K562 (cell line): ENCODE measurements at regions not wholly inside any gene's neighbourhood (a gene's known extent, or its start where the extent isn't known, plus 50 kb on each side); places are given as distances from the start of the nearest gene placed in this dataset.

Experiments
- ATAC-seq: fragments of 200-7000 bp; cut with Tn5 transposase; 3 replicates; pipeline ENCODE4 v1.9.1; 2020; ENCODE audit warnings: moderate library complexity
- BruUV-seq: library from RNA; stranded (reverse); fragments of 400-500 nt; replicated peaks from 2 replicates; lab custom pipeline; 2021; lab: Mats Ljungman, UMichigan
- CTCF ChIA-PET: fragments of 300-600 bp; formaldehyde crosslinking; extraction: SDS; loops from one replicate; lab custom pipeline; 2021; ENCODE audit warnings: low intra/inter-chr PET ratio; lab: Yijun Ruan, JAX
- POLR2A ChIA-PET: fragments of 300-600, 350-650 bp; sonication (Branson Sonifier 250); formaldehyde crosslinking; extraction: SDS; loops from one replicate; lab custom pipeline; 2021; ENCODE audit warnings: antibody characterized with exemption, inconsistent platforms; lab: Yijun Ruan, JAX
- DNase-seq, 4 experiments: peaks; one replicate each; pipeline versions ENCODE4 v3.0.0 to v3.0.0-alpha.2; 2011 to 2018; ENCODE audit warnings: low spot score in 3 of 4, mixed read lengths in 3 of 4; ENCODE audit errors: extremely low read depth in 1 of 4
- FAIRE-seq: peaks from 2 replicates; lab custom pipeline; 2011; peaks lifted over from hg19 to GRCh38; lab: Jason Lieb, UNC
- H2AFZ ChIP-seq: 2 replicates; pipeline ENCODE4 v1.6.0; 2011; ENCODE audit warnings: low read depth, low read length, control low read depth, inconsistent platforms
- H3K27ac ChIP-seq: fragments of 200-600 bp; 3 replicates; pipeline ENCODE4 v1.8.0; 2011; ENCODE audit warnings: low read depth, mild to moderate bottlenecking, control low read depth, inconsistent platforms, low read length, moderate library complexity, mixed read lengths; ENCODE audit errors: extremely low read depth
- H3K27me3 ChIP-seq, 2 experiments: fragments of 300-600 bp in 1 of 2; 2 replicates in 1 of 2; 3 replicates in 1 of 2; pipeline versions ENCODE4 v1.6.0 to v1.8.0; 2011; ENCODE audit warnings: inconsistent platforms in 2 of 2, low read length in 2 of 2, mild to moderate bottlenecking in 1 of 2, mixed read lengths in 1 of 2, moderate library complexity in 1 of 2; ENCODE audit not compliant: control insufficient read depth in 2 of 2, insufficient read depth in 2 of 2
- H3K36me3 ChIP-seq: fragments of 300-600 bp; 3 replicates; pipeline ENCODE4 v1.8.0; 2011; ENCODE audit warnings: mild to moderate bottlenecking, low read length, inconsistent platforms; ENCODE audit not compliant: control insufficient read depth, insufficient read depth
- H3K4me1 ChIP-seq, 2 experiments: fragments of 200-600 bp in 1 of 2; replicated peaks in 1 of 2; 2 replicates in 1 of 2; 3 replicates in 1 of 2; pipeline versions ENCODE4 v1.5.1 to v1.8.0; 2011; ENCODE audit warnings: inconsistent platforms in 2 of 2, low read length in 2 of 2, mild to moderate bottlenecking in 1 of 2, mixed read lengths in 1 of 2, moderate library complexity in 1 of 2; ENCODE audit not compliant: control insufficient read depth in 2 of 2, insufficient read depth in 2 of 2
- H3K4me2 ChIP-seq: 2 replicates; pipeline ENCODE4 v1.6.1; 2011; ENCODE audit warnings: low read length, control low read depth, inconsistent platforms, mixed read lengths; ENCODE audit not compliant: insufficient read depth
- H3K4me3 ChIP-seq: fragments of 200-600 bp; sonication (generic), shearing (Covaris generic); 2 replicates; pipeline ENCODE4 v1.5.1; 2016; ENCODE audit warnings: control low read depth, inconsistent platforms
- H3K79me2 ChIP-seq: fragments of 200-600 bp; 3 replicates; pipeline ENCODE4 v1.8.0; 2011; ENCODE audit warnings: low read length, inconsistent platforms; ENCODE audit not compliant: control insufficient read depth, insufficient read depth
- H3K9ac ChIP-seq, 2 experiments: 2 replicates each; pipeline versions ENCODE4 v1.6.0 to v1.6.1; 2011; ENCODE audit warnings: low read depth in 2 of 2, low read length in 2 of 2, control low read depth in 1 of 2, inconsistent platforms in 1 of 2, mild to moderate bottlenecking in 1 of 2, mixed read lengths in 1 of 2; ENCODE audit not compliant: insufficient read depth in 1 of 2
- H3K9me1 ChIP-seq: one replicate; pipeline ENCODE4 v1.6.0; 2011; ENCODE audit warnings: inconsistent platforms, mild to moderate bottlenecking, low read length, moderate library complexity; ENCODE audit not compliant: control insufficient read depth, insufficient read depth
- H3K9me3 ChIP-seq: replicated peaks from 2 replicates; pipeline ENCODE4 v1.5.1; 2011; ENCODE audit warnings: low read depth, low read length, inconsistent platforms; ENCODE audit not compliant: control insufficient read depth, insufficient read depth
- H4K20me1 ChIP-seq: replicated peaks from 2 replicates; pipeline ENCODE4 v1.6.1; 2011; ENCODE audit warnings: low read length, inconsistent platforms, mixed read lengths; ENCODE audit not compliant: control insufficient read depth, insufficient read depth
- CREBBP ChIP-seq: IDR thresholded peaks from one replicate; pipeline ENCODE4 v1.6.1; 2012; ENCODE audit warnings: low read depth, mild to moderate bottlenecking, control low read depth, inconsistent platforms, low read length
- CREM ChIP-seq: IDR thresholded peaks from 2 replicates; pipeline ENCODE4 v1.6.1; 2014; ENCODE audit warnings: antibody characterized with exemption, low read depth
- CTBP1 ChIP-seq: fragments of 450-650 bp; IDR thresholded peaks from 2 replicates; pipeline ENCODE4 v1.6.1; 2016; ENCODE audit warnings: borderline replicate concordance
- FOS ChIP-seq: IDR thresholded peaks from 3 replicates; pipeline ENCODE4 v1.6.1; 2011; ENCODE audit not compliant: insufficient read length; ENCODE audit errors: extremely low read depth
- ILF3 ChIP-seq: fragments of 450-650 bp; IDR thresholded peaks from 2 replicates; pipeline ENCODE4 v1.6.1; 2018; ENCODE audit warnings: antibody characterized with exemption, mild to moderate bottlenecking, moderate library complexity, borderline replicate concordance
- MAFG ChIP-seq: fragments of 450-650 bp; conservative IDR thresholded peaks from 2 replicates; pipeline ENCODE4 v1.6.1; 2016; ENCODE audit warnings: missing genetic modification characterization, missing compliant biosample characterization
- MYBL2 ChIP-seq, 2 experiments: fragments of 450-650 bp in 1 of 2; sonication (generic) in 1 of 2; formaldehyde crosslinking in 1 of 2; IDR thresholded peaks; 2 replicates each; pipeline versions ENCODE4 v1.6.1 to v1.8.1; 2017 to 2022; ENCODE audit warnings: borderline replicate concordance in 1 of 2, inconsistent platforms in 1 of 2, low read depth in 1 of 2, mild to moderate bottlenecking in 1 of 2, missing genetic modification reagents in 1 of 2, moderate library complexity in 1 of 2
- POLR3A ChIP-seq: IDR thresholded peaks from 2 replicates; pipeline ENCODE4 v1.6.1; 2011; ENCODE audit warnings: borderline replicate concordance, mild to moderate bottlenecking, moderate library complexity; ENCODE audit not compliant: insufficient read length, insufficient read depth; ENCODE audit errors: extremely low read depth
- RBM34 ChIP-seq: fragments of 200-400 bp; formaldehyde crosslinking; IDR thresholded peaks from 2 replicates; pipeline ENCODE4 v1.6.1; 2018; ENCODE audit warnings: low read length, borderline replicate concordance; ENCODE audit not compliant: insufficient read depth
- SETDB1 ChIP-seq: IDR thresholded peaks from one replicate; pipeline ENCODE4 v1.6.1; 2012; ENCODE audit warnings: low read length, control low read depth, inconsistent platforms
- TAF7 ChIP-seq: fragments of 450-650 bp; IDR thresholded peaks from 2 replicates; pipeline ENCODE4 v1.6.1; 2016; ENCODE audit warnings: missing genetic modification characterization, missing compliant biosample characterization
- TAF9B ChIP-seq: fragments of 450-650 bp; IDR thresholded peaks from 2 replicates; pipeline ENCODE4 v1.6.1; 2018; ENCODE audit warnings: mild to moderate bottlenecking; ENCODE audit not compliant: partially characterized antibody
- ZNF316 ChIP-seq: fragments of 450-650 bp; IDR thresholded peaks from 2 replicates; pipeline ENCODE4 v1.6.1; 2016
- ZNF77 ChIP-seq: fragments of 250-450 bp; sonication (Bioruptor Pico); IDR thresholded peaks from 2 replicates; pipeline ENCODE4 v1.5.0; 2020
- WGBS: fragments of 100-300 bp; shearing (Covaris generic); methylation state at CpG from one replicate; pipeline ENCODE4 v1.1.6; 2016; ENCODE audit warnings: low coverage, mixed read lengths; ENCODE audit not compliant: insufficient coverage; ENCODE audit errors: missing lambda C conversion rate; 5-methylcytosine and 5-hydroxymethylcytosine counted together
- in situ Hi-C: fragments of 300-500 bp; cut with MboI; formaldehyde crosslinking; loops from 4 replicates; pipeline ENCODE4 v1.15.0; 2018; ENCODE audit warnings: inconsistent platforms, mixed read lengths
- intact Hi-C: fragments of 100-400 bp; cut with micrococcal nuclease; formaldehyde crosslinking; loops from 2 replicates; pipeline ENCODE4 v1.14.2; 2022
- TF ChIP-seq, protein P1 (sequence below): fragments of 250-450 bp; sonication (Bioruptor Pico); IDR thresholded peaks from 2 replicates; pipeline ENCODE4 v1.8.0; 2021; ENCODE audit warnings: moderate library complexity, mild to moderate bottlenecking, inconsistent platforms

DNA sequence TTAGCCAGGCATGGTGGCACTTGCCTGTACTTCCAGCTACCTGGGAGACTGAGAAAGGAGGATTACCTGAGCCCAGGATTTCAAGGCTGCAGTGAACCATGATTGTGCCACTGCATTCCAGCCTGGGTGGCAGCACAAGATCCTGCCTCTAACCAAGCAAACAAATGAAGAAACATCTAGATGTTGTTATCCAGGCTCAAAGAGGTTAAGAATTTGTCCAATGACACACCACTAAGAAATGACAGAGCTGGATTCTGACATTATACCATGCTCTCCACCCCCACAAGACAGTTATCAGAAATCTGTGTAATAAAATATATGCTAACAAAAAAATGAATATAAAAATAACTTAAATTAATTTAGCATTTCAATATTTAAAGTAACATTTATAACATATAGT is 925.5 kb upstream of the SLC35B3 start:
- Histone ChIP-seq H3K79me2 (no peaks in the 10 kb centered on the region), H3K9me1 (no peaks in the 10 kb centered on the region), H3K27ac (no peak overlapping the region), H3K4me1 (no peaks in the 10 kb centered on the region), H3K4me2 (no peak overlapping the region), H4K20me1 (no peaks in the 10 kb centered on the region), H3K4me3 (no peak overlapping the region), H3K27me3 (no peaks in the 10 kb centered on the region), H3K36me3 (no peaks in the 10 kb centered on the region), H2AFZ (no peak overlapping the region), H3K9ac (no peak overlapping the region), H3K9me3 (no peaks in the 10 kb centered on the region)
- intact Hi-C loops, result no loop called here
- DNase-seq (no peak), ATAC-seq (no peak), FAIRE-seq (no peak)
- in situ Hi-C loops, result no loop called here
- no TSS peak for BruUV-seq
- ChIA-PET CTCF (no interaction called here), POLR2A (no interaction called here)
- no peak for TF ChIP-seq TAF7 (tag)

DNA sequence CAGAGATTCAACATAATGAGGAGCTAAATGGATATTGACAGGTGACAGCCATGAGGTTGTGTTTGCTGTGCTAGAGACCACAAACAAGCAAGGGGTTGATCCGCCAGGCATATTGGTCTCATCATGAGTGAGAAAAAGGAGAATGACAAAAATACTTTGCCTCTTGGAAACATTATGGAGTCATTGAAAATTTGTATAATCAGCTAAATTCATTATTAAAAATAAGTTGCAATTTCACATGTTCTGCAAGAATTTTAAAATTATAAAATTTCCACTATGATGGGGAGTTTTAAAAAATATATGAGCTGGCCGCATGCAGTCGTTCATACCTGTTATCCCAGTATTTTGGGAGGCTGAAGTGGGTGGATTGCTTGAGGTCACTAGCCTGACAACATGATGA is 912.3 kb upstream of the SLC35B3 start:
- H3K79me2 ChIP-seq, result no peaks in the 10 kb centered on the region
- no peaks in the 10 kb centered on the region for H3K4me1 ChIP-seq
- intact Hi-C loops (no loop called here), in situ Hi-C loops (no loop called here)
- no peaks in the 10 kb centered on the region for H3K9me1 ChIP-seq
- no peaks in the 10 kb centered on the region; the same call in none of the 2 replicates for H3K9me3 ChIP-seq
- no peaks in the 10 kb centered on the region for H3K36me3 ChIP-seq
- ATAC-seq, result no peak
- no peaks in the 10 kb centered on the region for H3K27me3 ChIP-seq
- no peaks in the 10 kb centered on the region for H4K20me1 ChIP-seq
- CTCF ChIA-PET, result no interaction called here
- BruUV-seq, result no TSS peak
- H2AFZ ChIP-seq, result no peak overlapping the region
- no peak for FAIRE-seq
- no peak overlapping the region for H3K4me2 ChIP-seq
- POLR2A ChIA-PET, result no interaction called here
- WGBS, result 3% methylated on average over 3 of the region's 3 CpGs
- DNase-seq, result no peak
- H3K4me3 ChIP-seq, result no peak overlapping the region
- no peak overlapping the region for H3K27ac ChIP-seq
- H3K9ac ChIP-seq, result no peak overlapping the region
- TF ChIP-seq POLR3A (no peak), MAFG (0 out of 2 replicates have a peak, but pooled peaks have one; percentile 13), CREM (no peak), ZNF77 (CRISPR knock-in tag) (no peak), SETDB1 (no peak), ILF3 (no peak), MYBL2 (IDR thresholded peaks at IDR 0.05; ENCODE audit: low read depth) (no peak), MYBL2 (CRISPR knock-in tag; IDR thresholded peaks at IDR 0.05; ENCODE audit: borderline replicate concordance) (no peak), CTBP1 (no peak), FOS (no peak), CREBBP (no peak), RBM34 (no peak), TAF9B (no peak), ZNF316 (peak; percentile 52; the same call in 1 of the 2 replicates)
- TF ChIP-seq, protein P1, sequence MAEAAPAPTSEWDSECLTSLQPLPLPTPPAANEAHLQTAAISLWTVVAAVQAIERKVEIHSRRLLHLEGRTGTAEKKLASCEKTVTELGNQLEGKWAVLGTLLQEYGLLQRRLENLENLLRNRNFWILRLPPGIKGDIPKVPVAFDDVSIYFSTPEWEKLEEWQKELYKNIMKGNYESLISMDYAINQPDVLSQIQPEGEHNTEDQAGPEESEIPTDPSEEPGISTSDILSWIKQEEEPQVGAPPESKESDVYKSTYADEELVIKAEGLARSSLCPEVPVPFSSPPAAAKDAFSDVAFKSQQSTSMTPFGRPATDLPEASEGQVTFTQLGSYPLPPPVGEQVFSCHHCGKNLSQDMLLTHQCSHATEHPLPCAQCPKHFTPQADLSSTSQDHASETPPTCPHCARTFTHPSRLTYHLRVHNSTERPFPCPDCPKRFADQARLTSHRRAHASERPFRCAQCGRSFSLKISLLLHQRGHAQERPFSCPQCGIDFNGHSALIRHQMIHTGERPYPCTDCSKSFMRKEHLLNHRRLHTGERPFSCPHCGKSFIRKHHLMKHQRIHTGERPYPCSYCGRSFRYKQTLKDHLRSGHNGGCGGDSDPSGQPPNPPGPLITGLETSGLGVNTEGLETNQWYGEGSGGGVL (CRISPR knock-in tag), result no peak
